HFF-Myc (cell line): ENCODE measurements at regions not wholly inside any gene's neighbourhood (a gene's known extent, or its start where the extent isn't known, plus 50 kb on each side); places are given as distances from the start of the nearest gene placed in this dataset.

Source experiments
- DNase-seq: peaks from one replicate; pipeline ENCODE4 v3.0.0-alpha.2; 2011; ENCODE audit warnings: low read depth; ENCODE audit errors: extremely low read depth
- H3K4me3 ChIP-seq: replicated peaks from 2 replicates; pipeline ENCODE4 v1.5.1; 2011; ENCODE audit warnings: low read depth, mild to moderate bottlenecking, control low read depth, low read length
- TF ChIP-seq, protein P1 (sequence below): IDR thresholded peaks from 2 replicates; pipeline ENCODE4 v1.5.1; 2012; ENCODE audit warnings: mild to moderate bottlenecking, low read depth, low read length, control low read depth; ENCODE audit errors: missing control alignments

- no peak for DNase-seq
- no peak overlapping the region for H3K4me3 ChIP-seq
- TF ChIP-seq, protein P1, sequence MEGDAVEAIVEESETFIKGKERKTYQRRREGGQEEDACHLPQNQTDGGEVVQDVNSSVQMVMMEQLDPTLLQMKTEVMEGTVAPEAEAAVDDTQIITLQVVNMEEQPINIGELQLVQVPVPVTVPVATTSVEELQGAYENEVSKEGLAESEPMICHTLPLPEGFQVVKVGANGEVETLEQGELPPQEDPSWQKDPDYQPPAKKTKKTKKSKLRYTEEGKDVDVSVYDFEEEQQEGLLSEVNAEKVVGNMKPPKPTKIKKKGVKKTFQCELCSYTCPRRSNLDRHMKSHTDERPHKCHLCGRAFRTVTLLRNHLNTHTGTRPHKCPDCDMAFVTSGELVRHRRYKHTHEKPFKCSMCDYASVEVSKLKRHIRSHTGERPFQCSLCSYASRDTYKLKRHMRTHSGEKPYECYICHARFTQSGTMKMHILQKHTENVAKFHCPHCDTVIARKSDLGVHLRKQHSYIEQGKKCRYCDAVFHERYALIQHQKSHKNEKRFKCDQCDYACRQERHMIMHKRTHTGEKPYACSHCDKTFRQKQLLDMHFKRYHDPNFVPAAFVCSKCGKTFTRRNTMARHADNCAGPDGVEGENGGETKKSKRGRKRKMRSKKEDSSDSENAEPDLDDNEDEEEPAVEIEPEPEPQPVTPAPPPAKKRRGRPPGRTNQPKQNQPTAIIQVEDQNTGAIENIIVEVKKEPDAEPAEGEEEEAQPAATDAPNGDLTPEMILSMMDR, result no peak
These were observed 830.2 kb downstream of the DHX35 start for GRCh38 chr20:39792334-39792733.

DNA sequence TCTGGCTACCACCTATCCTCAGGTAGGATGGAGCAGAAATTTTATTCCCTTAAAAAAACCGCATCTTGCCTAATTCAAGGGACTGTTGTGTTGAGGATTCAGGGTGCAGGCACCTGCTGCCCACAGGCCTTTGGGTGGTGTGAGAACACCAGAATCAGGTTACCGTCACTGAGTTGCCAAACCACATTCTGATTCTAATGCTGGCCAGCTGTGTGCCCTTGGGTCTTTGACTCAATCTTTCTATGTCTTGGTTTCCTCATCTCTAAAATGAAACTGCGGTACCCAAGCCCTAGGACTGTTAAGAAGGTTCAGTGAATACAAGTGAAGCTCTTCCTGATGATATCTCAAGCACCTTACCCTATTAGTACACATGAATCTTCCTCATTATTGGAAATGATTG is 827.3 kb downstream of the DHX35 start:
- no peak overlapping the region for H3K4me3 ChIP-seq
- TF ChIP-seq, protein P1, result no peak
- DNase-seq, result no peak

- TF ChIP-seq, protein P1, result no peak
- no peak overlapping the region for H3K4me3 ChIP-seq
- DNase-seq, result no peak
These were observed 823.2 kb downstream of the DHX35 start for GRCh38 chr20:39785252-39785917.

- DNase-seq, result no peak
- no peak overlapping the region for H3K4me3 ChIP-seq
- TF ChIP-seq, protein P1, result no peak
These were observed 822.5 kb downstream of the DHX35 start for GRCh38 chr20:39784693-39785092.

- no peak for DNase-seq
- TF ChIP-seq, protein P1, result no peak
- no peak overlapping the region for H3K4me3 ChIP-seq
These were observed 816.9 kb downstream of the DHX35 start for GRCh38 chr20:39778847-39779604.

DNA sequence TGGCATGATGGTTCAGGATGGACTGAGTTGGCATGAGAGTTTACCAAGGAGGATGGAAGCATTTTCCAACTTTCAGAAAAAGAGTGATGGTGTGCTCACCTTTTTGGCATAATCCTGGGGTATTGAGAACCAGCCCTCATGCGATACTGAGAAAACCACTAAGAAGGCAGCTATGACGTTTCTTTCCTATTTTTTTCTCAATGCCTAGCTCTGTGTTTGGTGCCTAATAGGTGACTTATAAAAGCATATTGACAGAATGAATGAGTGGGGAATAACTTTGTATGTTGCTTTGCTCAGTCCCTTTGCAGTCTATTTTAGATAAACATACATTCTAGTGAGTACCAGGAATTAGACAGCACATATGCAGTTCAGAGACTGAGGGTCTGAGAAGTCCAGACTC is 816.3 kb downstream of the DHX35 start:
- TF ChIP-seq, protein P1, result no peak
- no peak for DNase-seq
- H3K4me3 ChIP-seq, result no peak overlapping the region
